ENCODE measurements at regions not wholly inside any gene's neighbourhood (a gene's known extent, or its start where the extent isn't known, plus 50 kb on each side); places are given as distances from the start of the nearest gene placed in this dataset.

DNA sequence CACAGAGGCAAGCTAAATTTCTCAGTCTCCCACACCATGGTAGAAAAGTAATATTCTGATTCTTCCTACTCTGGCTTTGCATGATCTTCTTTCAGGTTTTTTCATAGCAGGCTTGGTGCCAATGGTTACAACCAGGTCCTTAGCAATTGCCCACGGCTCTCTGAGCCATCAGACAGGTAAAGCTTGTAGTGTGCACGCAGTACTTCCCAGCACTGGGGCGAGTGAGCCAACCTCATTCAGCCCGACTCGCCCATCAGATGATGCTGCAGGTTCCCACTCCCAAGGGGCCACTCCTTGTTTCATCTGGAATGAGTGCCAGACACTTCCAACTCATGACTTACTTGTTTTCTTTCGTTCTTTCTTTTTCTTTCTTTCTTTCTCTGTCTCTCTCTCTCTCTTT, 78.3 kb downstream of the PERP start:
- no peaks in the 10 kb centered on the region for H3K36me3 ChIP-seq (ENCODE audit: control insufficient read depth, insufficient read depth, low read length)
- no peaks in the 10 kb centered on the region for H3K9me1 ChIP-seq (ENCODE audit: control insufficient read depth, insufficient read depth, low read length)
- no peaks in the 10 kb centered on the region for H3K4me1 ChIP-seq (replicated peaks in 1 of 2; ENCODE audit: control insufficient read depth in 2 of 2, insufficient read depth in 2 of 2, low read length in 2 of 2)
- BruUV-seq (replicated peaks) = no TSS peak
- WGBS (ENCODE audit: insufficient coverage, low coverage, missing lambda C conversion rate) = 2% methylated on average over 6 of the region's 6 CpGs
- ChIA-PET CTCF (ENCODE audit: low intra/inter-chr PET ratio) (no interaction called here), POLR2A (interaction anchor here (1.2 kb wide), 1 partner anchor 13 kb away, joined by 3 read pairs; no protein-coding TSS in a partner anchor)
- no peak overlapping the region for H3K4me3 ChIP-seq
- H4K20me1 ChIP-seq (replicated peaks; ENCODE audit: control insufficient read depth, insufficient read depth, low read length) = no peaks in the 10 kb centered on the region
- no peak overlapping the region for H3K4me2 ChIP-seq (ENCODE audit: insufficient read depth, low read length)
- H2AFZ ChIP-seq (ENCODE audit: low read depth, low read length) = no peak overlapping the region
- H3K9me3 ChIP-seq (replicated peaks; ENCODE audit: control insufficient read depth, insufficient read depth, low read depth, low read length) = no peaks in the 10 kb centered on the region
- no peak overlapping the region for H3K27ac ChIP-seq (ENCODE audit: extremely low read depth, low read depth, low read length)
- peaks cover 14 to 28% of the 10 kb centered on the region in 2 experiments for H3K27me3 ChIP-seq (ENCODE audit: control insufficient read depth in 2 of 2, insufficient read depth in 2 of 2, low read length in 2 of 2)
- DNase-seq (ENCODE audit: extremely low read depth in 1 of 4, low spot score in 3 of 4) (no peak), ATAC-seq (no peak), FAIRE-seq (no peak)
- intact Hi-C loops (cut with micrococcal nuclease) (no loop called here), in situ Hi-C loops (cut with MboI) (no loop called here)
- H3K79me2 ChIP-seq (ENCODE audit: control insufficient read depth, insufficient read depth, low read length) = no peaks in the 10 kb centered on the region
- no peak overlapping the region for H3K9ac ChIP-seq (ENCODE audit: insufficient read depth in 1 of 2, low read depth in 2 of 2, low read length in 2 of 2)
- TF ChIP-seq ZNF512 (tag; IDR thresholded peaks at IDR 0.05) (peak; percentile 19; the same call in 1 of the 2 replicates), CHD2 (IDR thresholded peaks at IDR 0.05; ENCODE audit: low read depth, low read length) (no peak)

DNA sequence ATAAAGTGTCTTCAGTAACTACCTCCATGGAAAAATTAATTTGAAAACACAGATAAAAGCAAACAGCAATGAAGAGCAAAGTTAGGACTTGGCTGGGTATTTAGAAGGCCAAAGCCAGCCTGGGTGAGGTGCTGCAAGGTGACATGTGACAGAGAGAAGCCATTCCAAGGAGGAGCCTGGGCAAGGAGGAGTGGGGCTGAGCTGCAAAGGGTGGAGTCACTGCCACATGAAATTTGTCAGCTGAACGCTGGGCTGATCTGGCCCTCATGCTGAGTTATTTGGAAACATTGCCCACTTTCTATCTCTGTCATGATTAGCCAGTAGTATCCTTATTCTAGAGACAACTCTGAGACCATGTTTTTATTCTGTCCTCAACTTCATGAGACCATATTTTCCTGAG, 76.3 kb downstream of the PERP start:
- H3K9ac ChIP-seq (ENCODE audit: insufficient read depth in 1 of 2, low read depth in 2 of 2, low read length in 2 of 2) = no peak overlapping the region
- no TSS peak for BruUV-seq (replicated peaks)
- no peak overlapping the region for H3K4me2 ChIP-seq (ENCODE audit: insufficient read depth, low read length)
- no peaks in the 10 kb centered on the region for H4K20me1 ChIP-seq (replicated peaks; ENCODE audit: control insufficient read depth, insufficient read depth, low read length)
- 0% methylated on average over 1 of the region's 1 CpG for WGBS (ENCODE audit: insufficient coverage, low coverage, missing lambda C conversion rate)
- H2AFZ ChIP-seq (ENCODE audit: low read depth, low read length) = no peak overlapping the region
- no peak for FAIRE-seq
- no peaks in the 10 kb centered on the region for H3K36me3 ChIP-seq (ENCODE audit: control insufficient read depth, insufficient read depth, low read length)
- ChIA-PET POLR2A (no interaction called here), CTCF (ENCODE audit: low intra/inter-chr PET ratio) (no interaction called here)
- no peak overlapping the region for H3K27ac ChIP-seq (ENCODE audit: extremely low read depth, low read depth, low read length)
- no peaks in the 10 kb centered on the region for H3K79me2 ChIP-seq (ENCODE audit: control insufficient read depth, insufficient read depth, low read length)
- H3K4me3 ChIP-seq = no peak overlapping the region
- no peak for DNase-seq (ENCODE audit: extremely low read depth in 1 of 4, low spot score in 3 of 4)
- no peaks in the 10 kb centered on the region for H3K9me1 ChIP-seq (ENCODE audit: control insufficient read depth, insufficient read depth, low read length)
- H3K9me3 ChIP-seq (replicated peaks; ENCODE audit: control insufficient read depth, insufficient read depth, low read depth, low read length) = no peaks in the 10 kb centered on the region
- peaks cover 14 to 42% of the 10 kb centered on the region in 2 experiments for H3K27me3 ChIP-seq (ENCODE audit: control insufficient read depth in 2 of 2, insufficient read depth in 2 of 2, low read length in 2 of 2)
- in situ Hi-C loops (cut with MboI) = no loop called here
- ATAC-seq = peak; percentile 46; the same call in 2 of the 3 replicates
- no peaks in the 10 kb centered on the region for H3K4me1 ChIP-seq (replicated peaks in 1 of 2; ENCODE audit: control insufficient read depth in 2 of 2, insufficient read depth in 2 of 2, low read length in 2 of 2)
- intact Hi-C loops (cut with micrococcal nuclease) = no loop called here
- TF ChIP-seq ZHX1 (conservative IDR thresholded peaks at IDR 0.05; ENCODE audit: low read length) (no peak), PURB (CRISPR knock-in tag; IDR thresholded peaks at IDR 0.05; ENCODE audit: low read depth) (no peak), BACH1 (tag; IDR thresholded peaks at IDR 0.05) (no peak), ZNF707 (CRISPR knock-in tag; conservative IDR thresholded peaks at IDR 0.05) (no peak), KDM4B (IDR thresholded peaks at IDR 0.05; ENCODE audit: borderline replicate concordance in 2 of 2, low read depth in 1 of 2) (no peak), ZNF41 (CRISPR knock-in tag; conservative IDR thresholded peaks at IDR 0.05) (no peak), HES1 (IDR thresholded peaks at IDR 0.05; ENCODE audit: low read depth) (no peak)
- TF ChIP-seq, protein P1, sequence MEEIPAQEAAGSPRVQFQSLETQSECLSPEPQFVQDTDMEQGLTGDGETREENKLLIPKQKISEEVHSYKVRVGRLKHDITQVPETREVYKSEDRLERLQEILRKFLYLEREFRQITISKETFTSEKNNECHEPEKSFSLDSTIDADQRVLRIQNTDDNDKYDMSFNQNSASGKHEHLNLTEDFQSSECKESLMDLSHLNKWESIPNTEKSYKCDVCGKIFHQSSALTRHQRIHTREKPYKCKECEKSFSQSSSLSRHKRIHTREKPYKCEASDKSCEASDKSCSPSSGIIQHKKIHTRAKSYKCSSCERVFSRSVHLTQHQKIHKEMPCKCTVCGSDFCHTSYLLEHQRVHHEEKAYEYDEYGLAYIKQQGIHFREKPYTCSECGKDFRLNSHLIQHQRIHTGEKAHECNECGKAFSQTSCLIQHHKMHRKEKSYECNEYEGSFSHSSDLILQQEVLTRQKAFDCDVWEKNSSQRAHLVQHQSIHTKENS (CRISPR knock-in tag; IDR thresholded peaks at IDR 0.05) = no peak

Data from K562 (cell line).